B cell (primary cell): ENCODE measurements at regions not wholly inside any gene's neighbourhood (a gene's known extent, or its start where the extent isn't known, plus 50 kb on each side); places are given as distances from the start of the nearest gene placed in this dataset.

Source experiments
- ATAC-seq: fragments of 200-7000 bp; cut with Tn5 transposase; one replicate; pipeline ENCODE4 v1.10.0; 2021; ENCODE audit warnings: low read depth, mild to moderate bottlenecking, moderate number of reproducible peaks, moderate library complexity
- CTCF ChIA-PET: fragments of 350-600 bp; sonication (Branson Sonifier 250); formaldehyde crosslinking; loops from one replicate; lab custom pipeline; 2021; ENCODE audit warnings: antibody characterized with exemption, inconsistent platforms; lab: Charles Lee
- POLR2A ChIA-PET: fragments of 350-600 bp; sonication (Branson Sonifier 250); formaldehyde crosslinking; loops from one replicate; lab custom pipeline; 2021; ENCODE audit warnings: antibody characterized with exemption; lab: Charles Lee
- DNase-seq: peaks from one replicate; pipeline ENCODE4 v3.0.0; 2013
- H2AFZ ChIP-seq: 2 replicates; pipeline ENCODE4 v1.6.1; 2012; ENCODE audit warnings: mild to moderate bottlenecking, low read depth, low read length; ENCODE audit not compliant: insufficient read depth, poor library complexity, severe bottlenecking
- H3K27ac ChIP-seq, 2 donors: 1 replicate in 1 of 2; 2 replicates in 1 of 2; pipeline ENCODE4 v1.5.1; 2012 to 2013; ENCODE audit warnings: low read length in 2 of 2, mild to moderate bottlenecking in 2 of 2, moderate library complexity in 1 of 2
- H3K27me3 ChIP-seq, 4 experiments: fragments of 200-600 bp in 1 of 4; sonication (generic) in 1 of 4; replicated peaks in 1 of 4; 1 replicate in 2 of 4; 2 replicates in 2 of 4; pipeline versions ENCODE4 v1.6.1 to v1.7.0; 2013 to 2016; ENCODE audit warnings: low read length in 3 of 4, mild to moderate bottlenecking in 2 of 4, mixed read lengths in 1 of 4, moderate library complexity in 1 of 4; ENCODE audit not compliant: insufficient read depth in 4 of 4, control insufficient read depth in 3 of 4; ENCODE audit errors: control extremely low read depth in 1 of 4
- H3K36me3 ChIP-seq, 2 experiments: replicated peaks in 1 of 2; 1 replicate in 1 of 2; 2 replicates in 1 of 2; pipeline versions ENCODE4 v1.6.1 to v1.7.1; 2013; ENCODE audit warnings: low read length in 1 of 2; ENCODE audit not compliant: insufficient read depth in 2 of 2, control insufficient read depth in 1 of 2; ENCODE audit errors: control extremely low read depth in 1 of 2, extremely low read depth in 1 of 2
- H3K4me1 ChIP-seq, 2 donors: fragments of 200-600 bp in 1 of 2; sonication (generic) in 1 of 2; 1 replicate in 1 of 2; 2 replicates in 1 of 2; pipeline versions ENCODE4 v1.5.1 to v1.6.1; 2013 to 2017; ENCODE audit warnings: low read length in 2 of 2; ENCODE audit not compliant: control insufficient read depth in 2 of 2, insufficient read depth in 2 of 2
- H3K4me2 ChIP-seq: replicated peaks from 2 replicates; pipeline ENCODE3; 2012; ENCODE audit warnings: mild to moderate bottlenecking, low read depth, low read length; ENCODE audit not compliant: poor library complexity, severe bottlenecking
- H3K4me3 ChIP-seq, 5 experiments: fragments of 200-600 bp in 1 of 5; sonication (generic) in 1 of 5; 1 replicate in 3 of 5; 2 replicates in 2 of 5; pipeline versions ENCODE4 v1.5.1 to v1.7.0; 2011 to 2016; ENCODE audit warnings: low read length in 4 of 5, mild to moderate bottlenecking in 4 of 5, low read depth in 2 of 5, control low read depth in 1 of 5, moderate library complexity in 1 of 5; ENCODE audit not compliant: insufficient read depth in 1 of 5; ENCODE audit errors: control extremely low read depth in 1 of 5, extremely low read depth in 1 of 5
- H3K79me2 ChIP-seq: fragments of 200-600 bp; sonication (generic); one replicate; pipeline ENCODE4 v1.6.0; 2016; ENCODE audit warnings: low read length; ENCODE audit not compliant: control insufficient read depth, insufficient read depth
- H3K9ac ChIP-seq: fragments of 200-600 bp; sonication (generic); 2 replicates; pipeline ENCODE4 v1.6.1; 2017; ENCODE audit warnings: mild to moderate bottlenecking, low read length, moderate library complexity
- H3K9me3 ChIP-seq, 3 donors: one replicate each; pipeline versions ENCODE4 v1.6.1 to v1.7.1; 2013; ENCODE audit warnings: low read length in 2 of 3; ENCODE audit not compliant: control insufficient read depth in 2 of 3, insufficient read depth in 1 of 3; ENCODE audit errors: control extremely low read depth in 1 of 3
- H4K20me1 ChIP-seq: 2 replicates; pipeline ENCODE4 v1.6.0; 2012; ENCODE audit warnings: mild to moderate bottlenecking, low read length; ENCODE audit not compliant: insufficient read depth, control insufficient read depth, poor library complexity, severe bottlenecking
- H3K27ac Mint-ChIP-seq: one replicate; pipeline ENCODE4 v1.8.0; 2021; ENCODE audit warnings: mixed read lengths
- H3K27me3 Mint-ChIP-seq: one replicate; pipeline ENCODE4 v1.8.0; 2021; ENCODE audit warnings: mixed read lengths
- H3K4me1 Mint-ChIP-seq: one replicate; pipeline ENCODE4 v1.8.0; 2021; ENCODE audit warnings: mixed read lengths
- H3K4me3 Mint-ChIP-seq: one replicate; pipeline ENCODE4 v1.8.0; 2021; ENCODE audit warnings: mixed read lengths
- H3K9me3 Mint-ChIP-seq: one replicate; pipeline ENCODE4 v1.8.0; 2022; ENCODE audit warnings: mixed read lengths; ENCODE audit not compliant: insufficient read depth
- EZH2 ChIP-seq: IDR thresholded peaks from 2 replicates; pipeline ENCODE4 v1.6.1; 2012; ENCODE audit warnings: borderline replicate concordance, low read depth, mild to moderate bottlenecking, moderate library complexity, low read length; ENCODE audit not compliant: insufficient read depth, poor library complexity, severe bottlenecking
- WGBS: methylation state at CpG from one replicate; pipeline ENCODE4 v1.1.5; 2013; ENCODE audit warnings: missing lambda C conversion rate; ENCODE audit not compliant: insufficient coverage; 5-methylcytosine and 5-hydroxymethylcytosine counted together
- intact Hi-C: fragments of 100-400 bp; cut with micrococcal nuclease; formaldehyde crosslinking; loops from one replicate; pipeline ENCODE4 v1.10.0; 2022
- TF ChIP-seq, protein P1 (sequence below): fragments of 200-600 bp; IDR thresholded peaks from one replicate; pipeline ENCODE4 v1.8.0; 2022; ENCODE audit warnings: antibody characterized with exemption, mild to moderate bottlenecking

DNA sequence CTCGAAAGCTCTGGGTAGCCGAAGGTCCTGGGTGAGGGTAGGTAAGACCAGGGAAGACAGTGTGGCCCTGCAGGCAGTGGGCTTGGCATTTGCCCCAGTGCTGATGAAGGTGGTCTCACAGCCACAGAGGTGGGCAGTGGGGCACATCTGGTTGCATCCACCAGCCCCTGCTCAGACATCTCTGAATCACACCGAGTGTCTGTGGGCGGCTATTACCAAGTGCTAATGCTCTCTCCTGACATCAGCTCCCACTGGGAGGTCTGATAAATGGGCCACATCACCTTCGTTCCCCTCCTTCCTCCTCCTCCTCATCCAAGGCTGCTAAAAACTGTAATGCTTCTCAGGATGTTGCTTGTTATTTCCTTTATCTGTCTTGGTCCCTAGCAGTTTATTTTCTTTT, 330.9 kb upstream of the COBL start:
- no peak overlapping the region for H3K4me2 ChIP-seq
- POLR2A ChIA-PET = no interaction called here
- intact Hi-C loops = no loop called here

DNA sequence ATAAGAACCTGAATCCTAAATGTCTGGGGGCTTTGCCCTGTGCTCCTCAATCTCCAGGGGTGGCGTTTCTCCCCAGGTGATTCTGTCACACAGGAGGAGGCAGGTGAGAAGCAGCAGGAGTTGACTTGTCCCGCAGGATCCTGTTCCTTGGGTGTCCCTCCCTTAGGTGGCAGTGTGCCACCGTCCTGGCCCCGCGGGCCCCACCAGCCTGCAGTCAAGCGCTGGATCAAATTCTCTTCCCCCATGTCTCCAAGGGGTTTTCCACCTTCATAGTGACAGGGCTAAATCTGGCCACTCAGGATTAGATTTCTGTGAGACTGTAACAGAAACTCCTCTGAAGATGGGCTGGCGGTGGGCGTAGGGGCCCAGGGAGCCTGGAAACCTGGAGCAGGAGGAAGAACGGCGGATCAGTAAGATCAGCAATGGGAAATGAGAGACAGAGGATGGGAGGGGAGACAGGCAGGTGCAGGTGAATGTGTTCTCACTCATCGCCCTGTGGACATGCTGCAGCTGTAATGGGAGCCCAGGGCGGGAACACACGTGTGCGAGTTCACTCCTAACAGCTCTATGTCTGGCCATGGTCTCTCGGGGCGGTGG, 329.2 kb upstream of the COBL start:
- no peak for DNase-seq
- POLR2A ChIA-PET = no interaction called here
- no peak overlapping the region for H3K27ac ChIP-seq
- Mint-ChIP-seq H3K9me3 (no peaks in the 10 kb centered on the region), H3K27ac (no peak overlapping the region), H3K4me3 (no peak overlapping the region), H3K4me1 (no peaks in the 10 kb centered on the region), H3K27me3 (no peaks in the 10 kb centered on the region)
- 92% methylated on average over 14 of the region's 16 CpGs for WGBS
- H2AFZ ChIP-seq = no peak overlapping the region
- ATAC-seq = no peak
- TF ChIP-seq EZH2 = no peak
- TF ChIP-seq, protein P1, sequence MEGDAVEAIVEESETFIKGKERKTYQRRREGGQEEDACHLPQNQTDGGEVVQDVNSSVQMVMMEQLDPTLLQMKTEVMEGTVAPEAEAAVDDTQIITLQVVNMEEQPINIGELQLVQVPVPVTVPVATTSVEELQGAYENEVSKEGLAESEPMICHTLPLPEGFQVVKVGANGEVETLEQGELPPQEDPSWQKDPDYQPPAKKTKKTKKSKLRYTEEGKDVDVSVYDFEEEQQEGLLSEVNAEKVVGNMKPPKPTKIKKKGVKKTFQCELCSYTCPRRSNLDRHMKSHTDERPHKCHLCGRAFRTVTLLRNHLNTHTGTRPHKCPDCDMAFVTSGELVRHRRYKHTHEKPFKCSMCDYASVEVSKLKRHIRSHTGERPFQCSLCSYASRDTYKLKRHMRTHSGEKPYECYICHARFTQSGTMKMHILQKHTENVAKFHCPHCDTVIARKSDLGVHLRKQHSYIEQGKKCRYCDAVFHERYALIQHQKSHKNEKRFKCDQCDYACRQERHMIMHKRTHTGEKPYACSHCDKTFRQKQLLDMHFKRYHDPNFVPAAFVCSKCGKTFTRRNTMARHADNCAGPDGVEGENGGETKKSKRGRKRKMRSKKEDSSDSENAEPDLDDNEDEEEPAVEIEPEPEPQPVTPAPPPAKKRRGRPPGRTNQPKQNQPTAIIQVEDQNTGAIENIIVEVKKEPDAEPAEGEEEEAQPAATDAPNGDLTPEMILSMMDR = no peak
- no peaks in the 10 kb centered on the region for H4K20me1 ChIP-seq
- H3K4me3 ChIP-seq = no peak overlapping the region
- intact Hi-C loops = no loop called here
- H3K9ac ChIP-seq = no peak overlapping the region
- H3K79me2 ChIP-seq = no peaks in the 10 kb centered on the region
- H3K36me3 ChIP-seq = no peaks in the 10 kb centered on the region
- no peak overlapping the region for H3K4me2 ChIP-seq
- CTCF ChIA-PET = no interaction called here
- H3K27me3 ChIP-seq = no peaks in the 10 kb centered on the region
- no peaks in the 10 kb centered on the region for H3K4me1 ChIP-seq
- peaks cover 0 to 28% (median 0%) of the 10 kb centered on the region in 3 donors for H3K9me3 ChIP-seq

More for the DNA sequence above, 330.9 kb upstream of the COBL start:
- no peak overlapping the region for H2AFZ ChIP-seq
- peaks cover 0 to 24% (median 0%) of the 10 kb centered on the region in 3 donors for H3K9me3 ChIP-seq
- H3K4me1 ChIP-seq = no peaks in the 10 kb centered on the region
- H3K27me3 ChIP-seq = no peaks in the 10 kb centered on the region
- no peak for ATAC-seq
- DNase-seq = no peak
- Mint-ChIP-seq H3K9me3 (no peaks in the 10 kb centered on the region), H3K27ac (no peak overlapping the region), H3K27me3 (no peaks in the 10 kb centered on the region), H3K4me1 (no peaks in the 10 kb centered on the region), H3K4me3 (no peak overlapping the region)
- no peaks in the 10 kb centered on the region for H3K79me2 ChIP-seq
- no peaks in the 10 kb centered on the region for H3K36me3 ChIP-seq
- CTCF ChIA-PET = no interaction called here
- no peaks in the 10 kb centered on the region for H4K20me1 ChIP-seq
- no peak overlapping the region for H3K27ac ChIP-seq
- WGBS = 67% methylated on average over 2 of the region's 5 CpGs
- no peak overlapping the region for H3K9ac ChIP-seq
- H3K4me3 ChIP-seq = no peak overlapping the region
- TF ChIP-seq, protein P1 = no peak
- TF ChIP-seq EZH2 = no peak
